Testis (tissue), 2 donors: ENCODE measurements at regions not wholly inside any gene's neighbourhood (a gene's known extent, or its start where the extent isn't known, plus 50 kb on each side); places are given as distances from the start of the nearest gene placed in this dataset.

Source experiments
- DNase-seq: peaks from one replicate; pipeline ENCODE4 v3.0.0-alpha.2; 2019
- H3K27ac ChIP-seq, 2 donors: fragments of 200-600 bp; sonication (generic); one replicate each; pipeline ENCODE4 v1.5.1; 2019
- H3K27me3 ChIP-seq: fragments of 200-600 bp; sonication (generic); one replicate; pipeline ENCODE4 v1.5.1; 2019
- H3K36me3 ChIP-seq: fragments of 200-600 bp; sonication (generic); one replicate; pipeline ENCODE4 v1.5.1; 2017; ENCODE audit warnings: low read depth; ENCODE audit errors: missing control alignments
- H3K4me1 ChIP-seq: fragments of 200-600 bp; sonication (generic); one replicate; pipeline ENCODE4 v1.5.1; 2019
- H3K4me3 ChIP-seq, 2 donors: fragments of 200-600 bp; sonication (generic); one replicate each; pipeline ENCODE4 v1.5.1; 2017 to 2019
- H3K9me3 ChIP-seq: fragments of 200-600 bp; sonication (generic); one replicate; pipeline ENCODE4 v1.5.1; 2017
- POLR2A ChIP-seq: fragments of 450-650 bp; IDR thresholded peaks from one replicate; pipeline ENCODE4 v1.6.1; 2017; ENCODE audit warnings: antibody characterized with exemption, mild to moderate bottlenecking, moderate library complexity
- WGBS, 2 donors: methylation state at CpG; one replicate each; pipeline ENCODE4 v1.1.5; 2018; 5-methylcytosine and 5-hydroxymethylcytosine counted together
- intact Hi-C: fragments of 100-400 bp; cut with DNase I; formaldehyde crosslinking; loops from one replicate; pipeline ENCODE4 v1.15.1; 2023; ENCODE audit warnings: low total_unique reads
- TF ChIP-seq, protein P1 (sequence below), 3 experiments: fragments of 450-650 bp in 2 of 3; fragments of 200-600 bp in 1 of 3; sonication (generic) in 1 of 3; IDR thresholded peaks; one replicate each; pipeline ENCODE4 v1.5.1; 2016 to 2019; ENCODE audit warnings: antibody characterized with exemption in 3 of 3, mild to moderate bottlenecking in 2 of 3, moderate library complexity in 1 of 3

DNA sequence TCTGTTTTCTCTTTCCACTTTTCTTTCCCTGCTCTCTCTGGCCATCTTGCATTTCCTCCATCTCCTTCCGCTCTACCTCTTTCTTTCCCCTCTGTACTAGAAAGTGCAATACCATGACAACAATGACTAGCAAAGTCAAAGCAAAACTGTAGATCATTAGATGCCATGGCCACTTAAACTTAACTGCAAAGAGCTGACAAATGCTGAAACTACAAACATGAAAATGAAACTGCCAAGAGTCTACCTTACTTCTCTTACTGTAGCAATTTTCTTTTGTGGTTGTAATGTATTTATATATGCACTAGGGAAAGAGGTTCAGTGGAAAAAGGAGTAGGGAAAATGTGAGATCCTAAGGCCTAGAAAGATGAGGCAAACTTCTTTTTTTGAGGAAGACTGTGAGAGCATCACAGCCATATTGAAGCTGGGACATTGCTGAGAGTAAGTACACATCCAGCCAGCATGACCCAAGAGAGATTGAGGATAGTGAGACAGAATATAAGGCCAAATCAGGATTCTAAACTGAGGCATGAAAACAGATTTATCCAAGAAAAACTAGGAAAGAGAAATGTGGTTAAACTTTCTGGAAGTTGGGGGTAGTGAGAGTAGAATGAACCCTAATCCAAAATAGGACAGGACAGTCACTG lies 276.6 kb upstream of the NAV3 start:
- intact Hi-C loops: no loop called here
- 83 to 95% methylated on average over 1 of the region's 1 CpG for WGBS, 2 donors
- Histone ChIP-seq H3K27ac (no peak overlapping the region), H3K27me3 (no peaks in the 10 kb centered on the region), H3K4me3 (no peak overlapping the region), H3K36me3 (no peaks in the 10 kb centered on the region), H3K9me3 (no peaks in the 10 kb centered on the region), H3K4me1 (no peaks in the 10 kb centered on the region)
- no peak for DNase-seq
- TF ChIP-seq, protein P1, sequence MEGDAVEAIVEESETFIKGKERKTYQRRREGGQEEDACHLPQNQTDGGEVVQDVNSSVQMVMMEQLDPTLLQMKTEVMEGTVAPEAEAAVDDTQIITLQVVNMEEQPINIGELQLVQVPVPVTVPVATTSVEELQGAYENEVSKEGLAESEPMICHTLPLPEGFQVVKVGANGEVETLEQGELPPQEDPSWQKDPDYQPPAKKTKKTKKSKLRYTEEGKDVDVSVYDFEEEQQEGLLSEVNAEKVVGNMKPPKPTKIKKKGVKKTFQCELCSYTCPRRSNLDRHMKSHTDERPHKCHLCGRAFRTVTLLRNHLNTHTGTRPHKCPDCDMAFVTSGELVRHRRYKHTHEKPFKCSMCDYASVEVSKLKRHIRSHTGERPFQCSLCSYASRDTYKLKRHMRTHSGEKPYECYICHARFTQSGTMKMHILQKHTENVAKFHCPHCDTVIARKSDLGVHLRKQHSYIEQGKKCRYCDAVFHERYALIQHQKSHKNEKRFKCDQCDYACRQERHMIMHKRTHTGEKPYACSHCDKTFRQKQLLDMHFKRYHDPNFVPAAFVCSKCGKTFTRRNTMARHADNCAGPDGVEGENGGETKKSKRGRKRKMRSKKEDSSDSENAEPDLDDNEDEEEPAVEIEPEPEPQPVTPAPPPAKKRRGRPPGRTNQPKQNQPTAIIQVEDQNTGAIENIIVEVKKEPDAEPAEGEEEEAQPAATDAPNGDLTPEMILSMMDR (IDR thresholded peaks at IDR 0.05): no peak
- no peak for TF ChIP-seq POLR2A

DNA sequence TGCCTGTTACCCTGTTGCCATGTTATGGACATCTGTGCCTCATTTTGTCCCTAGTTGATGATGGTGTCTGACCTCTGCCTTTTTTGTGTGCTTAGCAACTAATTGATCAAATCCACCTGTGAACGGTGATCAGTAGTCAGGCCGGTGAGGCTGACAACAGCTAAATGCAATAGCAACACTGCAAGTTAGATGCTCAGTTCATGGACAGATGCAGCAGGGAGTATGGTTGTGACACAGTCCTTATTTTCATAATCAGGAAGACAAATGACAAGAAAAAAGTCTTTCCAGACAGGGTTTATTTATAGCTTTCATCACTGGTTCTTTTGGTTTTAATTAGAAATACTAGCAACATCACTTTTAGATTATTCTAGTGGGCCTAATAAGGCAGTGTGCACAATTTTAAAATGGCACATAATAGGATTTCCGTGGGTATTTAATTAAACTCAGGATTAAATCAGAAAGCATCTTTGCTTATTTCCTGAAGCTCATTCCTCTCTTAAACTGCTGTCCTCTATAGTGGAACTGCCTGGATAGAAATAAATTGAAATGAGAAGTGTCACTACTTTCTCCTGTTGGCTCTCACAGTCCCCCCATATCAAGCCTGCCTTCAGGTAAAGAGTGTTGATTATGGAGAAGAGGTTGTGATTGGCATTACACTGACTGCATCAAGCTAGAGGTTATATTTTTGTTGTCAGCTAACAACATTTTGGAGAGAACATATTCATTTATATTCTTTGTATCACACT lies 281.1 kb upstream of the NAV3 start:
- intact Hi-C loops: no loop called here
- no peaks in the 10 kb centered on the region for H3K27me3 ChIP-seq
- DNase-seq: no peak
- no peak overlapping the region for H3K27ac ChIP-seq
- no peaks in the 10 kb centered on the region for H3K36me3 ChIP-seq
- no peaks in the 10 kb centered on the region for H3K4me1 ChIP-seq
- 58 to 59% methylated on average over 3 of the region's 3 CpGs for WGBS, 2 donors
- TF ChIP-seq, protein P1 (IDR thresholded peaks at IDR 0.05): no peak
- TF ChIP-seq POLR2A: no peak
- no peaks in the 10 kb centered on the region for H3K9me3 ChIP-seq
- H3K4me3 ChIP-seq: no peak overlapping the region

DNA sequence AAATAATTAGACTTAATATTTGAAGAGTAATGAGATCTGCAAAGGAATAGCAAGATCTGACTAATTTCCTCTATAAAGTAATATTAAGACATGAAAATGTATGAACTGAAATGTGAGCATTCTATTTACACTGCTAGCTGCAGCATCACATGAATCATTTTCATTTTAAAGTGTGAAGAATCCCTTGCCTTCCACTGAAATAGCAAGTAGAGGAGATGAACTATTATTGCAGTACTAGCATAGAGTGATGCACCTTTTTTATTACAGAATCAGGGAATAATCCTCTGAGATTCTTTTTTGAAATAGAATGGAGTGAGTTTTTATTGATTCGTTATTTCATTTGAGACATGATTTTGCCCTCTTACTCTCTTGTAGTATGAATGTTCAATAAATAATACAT lies 281.9 kb upstream of the NAV3 start:
- intact Hi-C loops: no loop called here
- 86 to 95% methylated on average over 1 of the region's 1 CpG for WGBS, 2 donors
- Histone ChIP-seq H3K27me3 (no peaks in the 10 kb centered on the region), H3K27ac (no peak overlapping the region), H3K4me3 (no peak overlapping the region), H3K9me3 (no peaks in the 10 kb centered on the region), H3K36me3 (no peaks in the 10 kb centered on the region), H3K4me1 (no peaks in the 10 kb centered on the region)
- TF ChIP-seq, protein P1 (IDR thresholded peaks at IDR 0.05): no peak
- no peak for TF ChIP-seq POLR2A
- DNase-seq: no peak

DNA sequence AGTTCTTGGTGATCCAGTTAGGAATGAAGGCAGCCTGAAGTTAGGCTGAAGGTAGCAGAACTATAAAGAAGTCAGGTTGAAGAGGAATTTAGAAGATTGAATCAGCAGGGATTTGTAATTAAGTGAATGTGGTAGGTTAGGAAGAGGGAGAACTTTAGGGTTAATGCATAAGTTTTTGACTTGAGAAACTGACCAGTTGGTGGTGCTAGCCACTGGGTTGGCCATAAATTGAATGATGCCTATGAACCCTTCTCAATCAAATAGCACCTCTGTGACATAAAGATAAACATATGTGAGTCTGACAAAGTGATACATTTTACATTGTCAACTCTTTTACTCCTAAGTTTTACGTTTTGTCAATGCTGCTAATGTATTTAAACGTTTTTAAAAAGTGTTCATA lies 290.6 kb upstream of the NAV3 start:
- intact Hi-C loops: no loop called here
- Histone ChIP-seq H3K27ac (no peak overlapping the region), H3K4me3 (no peak overlapping the region), H3K36me3 (no peaks in the 10 kb centered on the region), H3K4me1 (no peaks in the 10 kb centered on the region), H3K9me3 (no peaks in the 10 kb centered on the region), H3K27me3 (no peaks in the 10 kb centered on the region)
- TF ChIP-seq, protein P1 (IDR thresholded peaks at IDR 0.05): no peak
- no peak for TF ChIP-seq POLR2A
- WGBS, 2 donors: 49 to 66% methylated on average over 2 of the region's 2 CpGs
- DNase-seq: no peak

DNA sequence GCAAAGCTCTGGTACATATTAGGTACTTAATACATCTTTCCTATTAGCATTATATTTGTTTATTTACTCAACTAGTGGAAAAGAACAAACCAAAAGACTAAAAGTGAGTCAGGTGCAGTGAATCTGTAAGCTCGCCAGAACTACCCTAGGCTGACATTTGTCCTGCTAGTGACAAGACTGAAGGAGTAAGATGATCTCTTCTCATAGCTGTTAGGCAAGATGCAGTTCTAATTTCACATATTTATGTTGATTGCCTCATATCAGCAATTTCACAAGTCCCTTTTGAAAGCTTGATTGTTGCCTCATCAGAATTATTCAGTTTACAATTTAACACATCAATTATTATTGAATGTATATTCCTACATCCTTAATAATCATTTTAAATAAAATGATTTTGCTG lies 293.0 kb upstream of the NAV3 start:
- no peak overlapping the region for H3K27ac ChIP-seq
- no peaks in the 10 kb centered on the region for H3K36me3 ChIP-seq
- no peaks in the 10 kb centered on the region for H3K9me3 ChIP-seq
- 81 to 91% methylated on average over 1 of the region's 1 CpG for WGBS, 2 donors
- TF ChIP-seq, protein P1 (IDR thresholded peaks at IDR 0.05): no peak
- TF ChIP-seq POLR2A: no peak
- intact Hi-C loops: no loop called here
- no peak overlapping the region for H3K4me3 ChIP-seq
- no peaks in the 10 kb centered on the region for H3K4me1 ChIP-seq
- H3K27me3 ChIP-seq: no peaks in the 10 kb centered on the region
- no peak for DNase-seq
